GM21447 (cell line): ENCODE measurements at regions not wholly inside any gene's neighbourhood (a gene's known extent, or its start where the extent isn't known, plus 50 kb on each side); places are given as distances from the start of the nearest gene placed in this dataset.
"Not testable (repeated sequence)": the region's sequence is repeated elsewhere in the genome, so short reads cannot be mapped to it uniquely, and the experiment has no call there.

Experiments
- ATAC-seq: cut with Tn5 transposase; IDR thresholded peaks from one replicate; pipeline ENCODE4 v1.9.1; 2021; ENCODE audit not compliant: unreplicated experiment

DNA sequence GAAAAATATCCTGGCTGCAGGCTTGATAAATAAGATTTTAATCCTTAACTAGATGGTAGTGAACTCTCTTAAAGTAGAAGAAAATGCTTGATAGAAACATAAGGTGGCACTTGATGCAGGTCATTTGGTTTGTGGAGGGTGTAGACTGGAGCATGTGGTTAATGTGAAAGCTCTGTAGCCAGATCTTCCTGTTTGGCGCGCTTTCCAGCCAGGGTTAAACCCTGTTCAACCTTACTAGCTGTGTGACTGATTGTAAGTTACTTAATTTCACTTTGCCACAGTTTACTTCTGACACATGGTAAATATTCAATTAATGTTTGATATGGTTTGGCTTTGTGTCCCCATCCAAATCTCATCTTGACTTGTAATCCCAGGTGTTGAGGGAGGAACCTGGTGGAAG, 394.0 kb downstream of the REEP3 start:
- no peak for ATAC-seq

DNA sequence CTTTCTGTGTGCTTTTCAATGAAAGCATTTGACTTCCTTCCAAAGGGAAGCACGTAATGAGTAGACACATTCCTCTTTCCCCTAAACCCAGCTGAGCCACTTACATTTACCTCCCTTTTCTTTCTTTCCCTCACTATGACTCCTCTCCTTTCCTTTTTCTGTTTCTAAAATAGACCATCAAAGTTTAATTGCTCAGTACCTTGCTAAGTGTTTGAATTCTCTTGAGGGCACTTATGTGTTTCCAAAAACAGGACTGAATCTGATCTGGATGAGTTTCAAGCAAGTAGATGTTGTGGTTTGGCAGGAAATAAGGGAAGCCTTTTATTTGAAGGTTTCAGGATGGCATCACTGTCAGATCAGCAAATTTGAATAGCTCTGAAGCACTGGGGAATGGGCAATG, 396.2 kb downstream of the REEP3 start:
- no peak for ATAC-seq

DNA sequence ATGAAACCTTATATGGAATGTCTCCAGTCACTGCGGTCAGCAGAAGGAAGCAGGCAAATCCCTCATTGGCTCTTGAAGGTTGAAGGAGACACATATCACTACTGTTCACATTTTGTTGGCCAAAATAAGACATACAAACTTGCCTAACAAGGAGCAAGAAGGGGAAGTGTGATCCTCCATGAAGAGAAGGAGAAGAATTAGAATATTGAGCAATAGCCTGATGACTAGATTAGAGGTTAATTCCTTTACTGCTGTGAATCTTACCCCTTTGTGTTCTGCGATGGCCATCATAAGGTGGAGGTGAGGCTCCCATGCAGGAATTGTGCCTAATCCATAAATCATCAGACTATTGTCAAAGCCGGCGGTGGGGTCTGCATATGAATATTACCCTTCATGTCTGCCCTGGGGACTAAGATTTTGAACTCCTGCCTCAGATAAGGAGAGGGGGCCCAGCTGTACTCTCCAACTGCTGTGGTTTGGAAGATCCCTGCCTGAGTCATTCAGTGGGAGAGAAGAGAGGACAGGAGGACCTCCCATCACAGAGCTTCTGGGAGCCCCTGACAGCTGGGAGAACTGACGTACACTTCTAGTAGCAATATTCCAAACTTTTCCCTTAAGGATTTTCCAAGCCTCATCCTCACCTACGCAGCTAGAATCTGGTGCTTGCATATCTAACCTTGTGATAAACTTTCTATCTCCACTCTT, 398.5 kb downstream of the REEP3 start:
- no peak for ATAC-seq

DNA sequence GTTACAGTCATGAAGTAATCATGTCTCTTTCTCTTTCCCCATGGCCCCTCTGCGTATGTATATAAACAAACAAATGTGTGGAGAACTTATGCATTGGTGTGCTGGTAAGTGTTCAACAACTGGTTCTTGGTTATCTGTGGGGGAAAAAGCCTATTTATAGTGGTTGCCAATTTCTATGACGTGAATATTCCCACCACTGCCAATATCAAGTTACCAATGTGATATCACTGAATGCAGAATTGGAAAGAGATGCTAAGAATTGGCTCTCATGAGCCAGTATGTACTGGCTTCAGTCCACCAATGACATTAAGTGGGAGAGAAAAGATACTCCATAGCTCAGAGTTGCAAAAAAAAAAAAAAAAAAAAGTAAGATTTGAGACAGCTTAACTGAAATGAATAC, 399.7 kb downstream of the REEP3 start:
- no peak for ATAC-seq

DNA sequence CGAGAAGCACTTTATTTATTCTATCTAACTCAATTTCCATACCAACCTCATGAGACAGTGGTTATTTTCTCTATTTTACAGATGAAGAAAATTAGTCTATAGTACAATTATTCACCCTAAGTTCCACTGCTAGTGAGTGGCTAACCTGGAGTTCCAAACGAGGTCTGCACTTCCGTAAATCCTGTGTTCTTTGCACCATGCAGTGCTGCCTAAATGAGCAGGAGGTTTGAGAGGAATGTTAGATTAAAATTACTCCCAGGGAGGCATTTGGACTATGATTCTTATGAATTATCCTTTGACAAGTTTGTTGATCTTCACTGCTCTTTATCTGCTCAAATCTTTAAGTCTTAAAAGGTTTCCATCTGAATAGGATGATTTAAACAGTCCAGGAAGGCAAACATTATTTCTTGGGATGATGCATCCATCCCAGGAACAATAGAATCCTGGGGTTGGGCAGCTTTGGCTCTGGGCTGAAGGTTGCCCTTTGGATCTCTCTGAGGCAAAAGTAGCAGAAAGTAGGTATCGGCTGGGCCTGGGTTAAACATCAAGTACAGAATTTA, 400.8 kb downstream of the REEP3 start:
- ATAC-seq, result no peak

DNA sequence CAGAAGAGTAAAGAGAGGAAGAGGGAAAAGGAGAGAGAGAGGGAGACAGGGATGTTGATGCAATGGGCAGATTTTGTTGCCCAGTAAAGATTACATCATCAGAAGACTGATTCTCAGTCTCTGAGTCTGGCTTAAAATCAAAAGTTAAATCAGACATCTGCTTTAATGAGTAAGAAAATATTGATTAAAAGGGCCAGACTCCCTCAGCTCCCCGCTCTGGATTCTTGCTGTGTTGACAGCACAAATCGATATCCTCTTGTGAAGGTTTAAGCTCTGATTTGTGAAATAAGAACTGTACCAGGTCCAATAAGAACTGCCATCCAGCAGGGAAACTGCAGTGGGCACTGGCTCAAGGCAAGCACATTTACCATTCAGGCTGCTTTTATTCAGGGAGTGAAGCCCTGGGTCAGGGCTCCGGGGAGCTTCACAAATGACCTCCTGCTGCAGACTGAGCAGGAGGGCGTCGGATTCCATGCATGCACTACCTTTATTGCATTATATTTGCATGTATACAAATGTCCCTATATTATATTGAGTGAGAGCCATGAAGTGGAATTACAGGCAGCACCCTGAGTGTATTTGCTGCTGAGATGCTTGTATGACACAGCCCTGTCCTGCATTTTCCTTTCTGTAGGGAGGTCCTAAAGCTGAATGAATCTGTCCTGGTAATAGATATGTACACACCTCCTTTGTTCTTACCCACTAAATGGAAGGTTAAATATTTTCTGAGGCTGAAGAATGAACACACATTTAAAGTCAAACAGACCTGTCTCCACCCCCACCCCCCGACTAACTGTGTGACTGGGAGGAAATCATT, 401.5 kb downstream of the REEP3 start:
- ATAC-seq, result no peak

DNA sequence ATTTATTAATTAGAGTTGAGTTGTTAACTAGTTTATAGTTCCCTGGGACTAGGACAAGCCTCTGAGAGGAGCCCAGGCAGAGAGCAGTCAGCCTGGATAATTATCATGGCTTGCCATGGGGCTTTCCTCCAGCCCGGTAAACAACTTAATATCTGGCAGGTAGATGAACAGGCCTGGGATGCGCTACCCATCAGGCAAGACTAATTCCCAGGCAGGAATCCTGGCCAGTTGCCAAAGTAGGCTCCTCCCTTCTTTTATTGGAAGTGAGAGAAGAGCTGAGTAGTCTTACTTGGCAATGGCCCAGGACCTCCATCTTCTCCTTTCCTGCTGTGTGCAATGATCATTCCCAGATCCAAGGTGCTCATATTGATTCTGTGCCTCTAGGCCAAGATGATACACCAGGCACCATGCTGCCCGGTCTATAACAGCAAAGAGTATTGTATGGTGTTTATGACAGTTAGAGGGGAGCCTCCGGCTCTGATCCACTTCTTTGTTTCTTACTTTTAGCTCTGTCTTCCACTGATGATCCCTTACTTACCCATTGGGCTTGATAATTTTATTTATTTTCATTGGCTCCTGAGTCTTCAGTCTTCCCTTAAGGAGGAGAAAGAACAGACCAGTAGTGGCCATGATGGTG, 408.7 kb downstream of the REEP3 start:
- ATAC-seq, result no peak

DNA sequence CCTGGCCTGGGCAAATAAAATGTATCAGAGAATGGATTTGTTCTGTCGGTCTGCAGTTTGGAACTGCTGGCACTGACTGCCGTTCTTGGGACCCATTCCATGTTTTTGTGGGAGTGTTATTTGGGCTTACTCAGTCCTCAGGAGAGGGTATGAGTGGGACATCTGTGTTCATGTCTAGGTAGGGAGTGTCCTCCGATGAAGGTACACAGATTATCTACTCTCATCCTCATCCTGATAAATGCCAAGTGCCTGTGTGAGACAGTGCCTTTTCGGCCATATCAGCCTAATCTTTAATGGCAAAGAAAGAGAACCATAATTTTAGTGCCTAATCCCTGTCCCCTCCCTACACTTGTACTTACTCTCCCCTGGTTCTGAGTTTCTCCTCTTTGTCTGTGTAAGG, 409.4 kb downstream of the REEP3 start:
- ATAC-seq, result no peak

DNA sequence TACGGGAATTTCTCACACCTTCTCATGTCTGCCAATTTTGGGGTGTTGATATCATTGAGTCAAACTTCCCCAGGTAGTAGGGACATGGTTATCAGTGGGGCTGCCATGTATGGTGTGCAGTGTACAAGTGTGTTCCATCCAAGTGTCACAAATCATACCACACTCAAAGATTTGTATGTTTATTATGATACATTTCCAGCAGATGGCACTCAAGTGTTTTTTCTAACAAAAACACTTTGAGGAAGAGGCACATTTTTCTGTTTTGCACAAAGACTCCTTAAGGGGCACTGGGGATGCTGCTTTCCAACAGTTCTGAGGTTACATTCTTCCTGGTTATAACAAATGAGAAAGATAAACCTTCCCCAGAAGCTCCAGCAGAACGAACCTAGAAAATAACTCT, 414.5 kb downstream of the REEP3 start:
- no peak for ATAC-seq

DNA sequence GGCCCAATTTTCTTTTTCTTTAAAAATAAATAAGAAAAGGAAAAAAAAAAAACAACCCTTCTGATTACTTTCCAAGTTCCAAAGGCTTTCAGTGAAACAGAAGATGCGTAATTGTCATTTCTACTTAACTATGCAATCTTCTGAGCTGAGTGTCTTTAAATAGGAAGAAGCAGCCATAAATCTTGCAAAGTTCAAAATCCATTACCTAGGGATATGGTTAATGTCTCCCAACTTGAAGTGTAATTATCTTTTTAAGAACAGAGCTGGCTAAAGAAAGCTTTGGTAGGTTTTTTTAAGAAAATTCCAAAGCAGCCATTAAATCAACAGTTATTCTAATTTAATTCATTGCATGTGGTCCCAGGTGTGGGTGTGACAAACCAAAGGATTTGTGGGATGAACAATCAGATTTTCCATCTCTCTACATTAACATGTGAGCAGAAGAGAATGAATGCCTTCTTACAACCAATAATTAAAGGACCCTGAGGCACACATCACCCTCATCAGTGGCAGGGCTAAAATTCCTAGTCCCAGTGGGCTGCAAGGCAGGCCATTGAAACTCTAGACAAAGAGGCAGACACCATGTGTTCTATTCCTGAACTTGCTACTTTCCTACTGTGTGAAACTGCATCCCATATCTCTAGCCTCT, 419.2 kb downstream of the REEP3 start:
- ATAC-seq, result no peak

DNA sequence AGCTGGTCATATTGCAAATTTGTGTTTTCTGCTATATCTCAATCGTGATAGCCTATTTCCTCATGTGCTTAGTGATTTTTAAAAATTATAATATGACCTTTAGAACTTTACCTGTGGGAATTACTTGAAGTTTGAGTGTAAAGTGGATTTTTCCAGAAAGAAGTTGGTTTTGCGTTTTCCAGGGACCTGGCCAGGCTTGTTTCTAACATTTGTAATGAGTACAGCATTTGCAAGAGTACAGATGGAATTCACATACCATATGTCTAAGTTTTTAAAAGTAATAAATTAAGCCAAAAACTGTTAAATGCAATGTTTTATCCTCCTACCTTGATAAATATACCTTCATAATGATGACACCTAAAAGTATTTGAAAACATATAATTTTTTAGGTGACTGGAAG, 443.2 kb downstream of the REEP3 start:
- ATAC-seq, result no peak

DNA sequence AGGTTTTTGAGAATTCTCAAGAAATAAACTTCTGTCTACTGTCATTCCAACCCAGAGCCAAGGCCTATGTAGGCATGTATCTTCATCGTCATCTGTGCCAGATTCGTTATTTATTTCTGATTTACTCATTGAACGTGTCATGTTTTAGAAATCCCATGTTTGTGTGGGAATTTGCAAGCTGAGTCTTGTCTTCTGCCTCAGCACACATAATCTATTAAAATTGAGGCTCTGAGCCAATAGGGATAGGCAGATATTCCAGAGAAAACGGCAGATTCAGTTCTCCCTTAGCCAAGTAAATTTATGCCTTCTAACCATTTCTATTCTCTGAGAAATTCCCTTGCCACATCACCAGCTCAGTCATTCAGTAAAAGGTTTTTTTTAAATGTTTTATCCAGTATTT, 444.6 kb downstream of the REEP3 start:
- no peak for ATAC-seq

DNA sequence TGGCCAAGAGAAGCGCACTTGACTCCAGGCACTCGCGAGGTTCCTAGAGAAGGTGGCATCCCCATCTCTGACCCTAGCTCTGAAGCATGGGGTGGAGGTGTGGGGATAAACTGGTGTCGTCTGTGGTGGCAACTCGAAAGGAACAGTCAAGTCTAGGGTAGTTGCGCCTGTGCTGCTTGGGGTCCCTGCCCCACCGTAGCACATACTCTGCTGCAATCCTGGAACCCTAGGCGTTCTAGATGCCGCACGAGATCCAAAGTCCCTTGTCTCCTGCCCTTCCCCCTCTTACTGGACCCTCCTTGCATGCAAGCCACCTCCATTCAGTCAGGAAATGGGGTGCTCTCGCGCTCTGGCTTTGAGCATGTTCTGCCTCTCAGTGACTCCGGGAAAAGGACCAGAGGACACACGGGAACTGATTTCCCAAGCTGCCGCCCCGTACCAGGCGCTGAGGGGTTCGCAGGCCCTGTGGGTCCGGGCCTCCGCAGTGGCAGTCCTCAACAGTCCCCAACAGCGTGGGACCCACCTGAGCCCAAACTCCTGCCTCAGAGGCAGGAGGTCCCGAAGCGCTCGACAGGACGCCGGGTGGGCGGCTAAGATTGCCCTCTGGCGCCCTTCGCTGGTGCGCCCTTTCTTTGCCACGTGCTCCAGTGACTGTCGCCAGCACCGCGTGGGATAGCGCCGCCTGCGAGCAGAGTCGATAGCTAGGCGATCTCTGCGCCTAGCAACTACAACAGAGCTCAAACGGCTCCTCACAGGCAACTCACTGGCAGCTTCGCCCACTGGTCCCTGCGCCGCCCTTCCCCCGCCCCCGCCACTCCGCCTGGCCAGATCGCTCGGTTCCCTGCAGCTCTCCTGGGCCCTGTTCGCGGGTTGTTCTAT, 452.0 kb downstream of the REEP3 start:
- no peak for ATAC-seq

DNA sequence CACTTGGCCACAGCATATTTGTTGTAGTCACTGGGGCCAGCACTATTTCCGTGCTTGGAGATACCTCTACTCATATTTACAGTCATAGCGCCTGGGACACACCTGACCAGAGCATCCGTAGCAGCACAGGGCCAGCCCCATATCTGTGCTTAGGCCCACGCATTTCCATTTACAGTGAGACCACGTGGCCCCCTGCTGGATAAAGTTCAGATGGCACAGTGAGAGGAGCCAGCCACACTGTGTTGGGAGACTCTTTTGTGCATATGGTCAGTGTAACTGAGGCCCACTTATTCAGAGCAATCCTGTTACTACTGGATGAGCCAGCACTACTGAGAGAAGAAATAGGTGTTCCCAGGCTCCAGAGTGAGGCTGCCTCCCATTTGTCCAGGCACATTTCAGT, 455.3 kb downstream of the REEP3 start:
- ATAC-seq, result peak; percentile 95

DNA sequence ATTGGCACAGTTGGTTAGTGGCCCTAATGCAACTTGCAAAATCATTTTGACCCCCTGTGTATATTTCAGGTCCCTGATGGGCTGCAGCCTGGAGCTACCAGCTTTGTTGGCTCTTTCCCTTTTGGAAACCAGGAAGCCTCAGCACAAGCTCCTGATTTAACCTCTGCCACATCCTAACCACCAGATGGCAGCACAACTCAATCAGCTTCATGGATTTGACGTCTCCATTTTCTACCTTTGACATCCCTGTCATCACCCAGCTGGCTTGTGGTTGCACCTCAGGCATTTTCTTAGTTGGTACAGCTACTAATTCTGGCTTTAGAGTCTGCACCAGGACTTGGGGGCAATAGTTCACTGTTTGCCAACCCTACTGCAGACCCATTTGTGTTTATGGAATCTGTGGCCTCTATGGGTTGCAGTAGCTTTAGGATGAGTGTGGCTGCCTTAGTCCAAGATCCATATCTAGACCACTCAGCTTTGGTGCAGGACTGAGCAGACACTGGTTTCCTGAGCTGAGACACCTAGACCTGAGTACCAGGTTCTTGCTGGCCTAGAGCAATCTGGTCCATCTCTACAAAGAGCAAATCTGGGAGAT, 456.2 kb downstream of the REEP3 start:
- peak; percentile 53 for ATAC-seq

DNA sequence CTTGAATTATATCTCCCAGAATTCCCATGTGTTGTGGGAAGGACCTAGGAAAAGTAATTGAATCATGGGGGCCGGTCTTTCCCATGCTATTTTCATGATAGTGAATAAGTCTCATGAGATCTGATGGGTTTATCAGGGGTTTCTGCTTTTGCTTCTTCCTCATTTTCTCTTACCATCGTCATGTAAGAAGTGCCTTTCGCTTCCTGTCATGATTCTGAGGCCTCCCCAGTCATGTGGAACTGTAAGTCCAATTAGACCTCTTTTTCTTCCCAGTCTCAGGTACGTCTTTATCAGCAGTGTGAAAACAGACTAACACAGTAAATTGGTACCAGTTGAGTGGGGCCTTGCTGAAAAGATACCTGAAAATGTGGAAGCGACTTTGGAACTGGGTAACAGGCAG, 459.7 kb downstream of the REEP3 start:
- ATAC-seq, result not testable (repeated sequence)

DNA sequence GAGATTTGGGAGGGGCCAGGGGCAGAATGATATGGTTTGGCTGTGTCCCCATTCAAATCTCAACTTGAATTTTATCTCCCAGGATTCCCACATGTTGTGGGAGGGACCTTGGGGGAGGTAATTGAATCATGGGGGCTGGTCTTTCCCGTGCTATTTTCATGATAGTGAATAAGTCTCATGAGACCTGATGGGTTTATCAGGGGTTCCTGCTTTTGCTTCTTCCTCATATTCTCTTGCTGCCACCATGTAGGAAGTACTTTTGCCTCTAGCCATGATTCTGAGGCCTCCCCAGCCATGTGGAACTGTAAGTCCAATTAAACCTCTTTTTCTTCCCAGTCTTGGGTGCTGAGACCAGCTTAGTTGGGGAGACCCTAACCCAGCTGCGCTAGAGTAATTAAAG, 462.9 kb downstream of the REEP3 start:
- ATAC-seq, result not testable (repeated sequence)

DNA sequence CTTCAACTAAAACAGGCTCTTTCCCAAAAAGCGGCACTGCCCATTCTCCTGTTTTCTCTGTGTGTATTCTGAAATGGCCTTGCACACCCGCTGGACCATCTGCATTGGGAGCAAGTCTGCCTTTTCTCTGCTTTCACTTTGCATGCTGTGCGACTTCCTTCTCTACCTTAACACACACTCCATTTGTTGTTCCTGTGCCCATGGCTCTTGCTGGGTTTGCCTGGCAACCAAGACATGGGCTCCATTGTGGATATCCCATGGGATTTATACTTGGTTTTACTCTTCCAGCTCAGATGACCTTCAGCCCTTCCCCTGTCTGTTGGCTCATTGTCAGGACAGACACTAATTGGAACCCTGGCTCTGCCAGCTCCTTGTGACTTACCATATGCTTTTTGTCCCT, 465.3 kb downstream of the REEP3 start:
- no peak for ATAC-seq

DNA sequence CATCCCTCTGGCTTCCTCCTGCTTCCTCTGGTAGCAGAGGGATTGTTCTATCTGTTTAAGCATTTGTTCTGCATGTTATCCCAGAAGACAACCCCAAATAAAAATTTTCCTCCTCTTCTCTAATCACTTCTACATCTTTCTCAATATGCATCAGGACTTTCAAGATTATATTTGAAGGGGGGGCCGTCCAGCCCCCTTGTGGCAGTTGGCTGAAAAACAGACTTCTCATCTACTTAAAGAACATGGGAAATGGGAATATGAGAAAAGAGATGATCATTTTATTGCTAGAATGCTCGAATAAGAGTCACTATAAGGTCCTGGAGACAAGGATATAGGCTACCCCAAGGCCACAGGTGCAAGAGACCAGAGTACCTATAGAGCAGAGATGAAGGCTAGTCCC, 466.0 kb downstream of the REEP3 start:
- no peak for ATAC-seq

DNA sequence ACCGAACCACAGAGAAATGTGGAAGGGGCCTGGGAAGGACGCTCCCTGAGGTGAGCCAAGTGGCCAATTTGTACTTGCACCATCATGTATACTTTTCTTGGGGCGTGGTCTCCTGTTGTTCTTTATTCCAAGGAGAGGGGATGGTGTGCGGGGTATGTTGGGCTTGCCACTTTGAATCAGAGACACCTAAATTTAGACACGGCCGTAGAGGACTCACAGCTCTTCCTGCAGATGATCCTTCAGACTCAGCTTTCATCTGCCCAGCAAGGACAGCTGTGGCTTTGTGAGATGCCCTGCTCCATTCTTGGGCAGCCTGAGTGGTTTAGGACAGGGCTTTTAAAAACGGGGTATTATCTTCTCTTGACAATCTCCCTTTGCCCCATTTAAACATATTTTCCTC, 473.2 kb downstream of the REEP3 start:
- ATAC-seq, result no peak
